OCI-LY1 (cell line): ENCODE measurements at regions not wholly inside any gene's neighbourhood (a gene's known extent, or its start where the extent isn't known, plus 50 kb on each side); places are given as distances from the start of the nearest gene placed in this dataset.

Experiments
- H2AFZ ChIP-seq: fragments of 200-600 bp; sonication (generic), shearing (Covaris generic); 2 replicates; pipeline ENCODE4 v1.6.0; 2014; ENCODE audit warnings: antibody characterized with exemption, mild to moderate bottlenecking, low read length
- H3F3A ChIP-seq: fragments of 200-600 bp; sonication (generic), shearing (Covaris generic); 2 replicates; pipeline ENCODE4 v1.6.0; 2014; ENCODE audit warnings: mild to moderate bottlenecking, antibody characterized with exemption, low read length, moderate library complexity; ENCODE audit not compliant: insufficient read depth
- H3K27ac ChIP-seq: fragments of 200-600 bp; sonication (generic); 2 replicates; pipeline ENCODE4 v1.5.1; 2014; ENCODE audit warnings: low read length, mixed run types, mild to moderate bottlenecking, low read depth; ENCODE audit not compliant: poor library complexity, severe bottlenecking
- H3K27me3 ChIP-seq: fragments of 200-600 bp; sonication (generic); 2 replicates; pipeline ENCODE4 v1.6.0; 2014; ENCODE audit warnings: antibody characterized with exemption, mild to moderate bottlenecking, low read length, moderate library complexity; ENCODE audit not compliant: insufficient read depth
- H3K36me3 ChIP-seq: fragments of 200-600 bp; sonication (generic); 2 replicates; pipeline ENCODE4 v1.6.1; 2014; ENCODE audit warnings: mild to moderate bottlenecking, antibody characterized with exemption, low read length, moderate library complexity, mixed read lengths; ENCODE audit not compliant: insufficient read depth
- H3K4me1 ChIP-seq: fragments of 200-600 bp; sonication (generic); 2 replicates; pipeline ENCODE4 v1.5.1; 2014; ENCODE audit warnings: mild to moderate bottlenecking, low read length, moderate library complexity; ENCODE audit not compliant: insufficient read depth, severe bottlenecking
- H3K4me2 ChIP-seq: fragments of 200-600 bp; sonication (generic), shearing (Covaris generic); 2 replicates; pipeline ENCODE4 v1.6.1; 2014; ENCODE audit warnings: low read length
- H3K4me3 ChIP-seq: fragments of 200-600 bp; sonication (generic); 2 replicates; pipeline ENCODE4 v1.5.1; 2014; ENCODE audit warnings: low read length, low read depth, mild to moderate bottlenecking, mixed read lengths; ENCODE audit not compliant: poor library complexity, severe bottlenecking
- H3K79me2 ChIP-seq: fragments of 200-600 bp; shearing (Covaris generic); 2 replicates; pipeline ENCODE4 v1.6.1; 2016; ENCODE audit warnings: mixed run types, low read length, mixed read lengths; ENCODE audit not compliant: insufficient read depth
- H3K9ac ChIP-seq: fragments of 200-600 bp; sonication (generic), shearing (Covaris generic); 2 replicates; pipeline ENCODE4 v1.6.1; 2014; ENCODE audit warnings: mild to moderate bottlenecking, low read length, mixed read lengths
- H3K9me2 ChIP-seq: fragments of 200-600 bp; sonication (generic), shearing (Covaris generic); 2 replicates; pipeline ENCODE4 v1.6.1; 2014; ENCODE audit warnings: low read depth, mild to moderate bottlenecking, low read length, mixed read lengths
- H3K9me3 ChIP-seq: fragments of 200-600 bp; shearing (Covaris generic); 2 replicates; pipeline ENCODE4 v1.6.1; 2014; ENCODE audit warnings: low read length, mixed read lengths
- H4K20me1 ChIP-seq: fragments of 200-600 bp; sonication (generic), shearing (Covaris generic); 2 replicates; pipeline ENCODE4 v1.6.0; 2016; ENCODE audit warnings: mild to moderate bottlenecking, low read length; ENCODE audit not compliant: insufficient read depth
- EZH2 ChIP-seq: fragments of 200-600 bp; sonication (generic), shearing (Covaris generic); IDR thresholded peaks from 2 replicates; pipeline ENCODE4 v1.8.0; 2017; ENCODE audit warnings: borderline replicate concordance, mixed run types, mild to moderate bottlenecking, antibody characterized with exemption, low read length, moderate library complexity, mixed read lengths
- TF ChIP-seq, protein P1 (sequence below): fragments of 200-600 bp; sonication (generic), shearing (Covaris generic); IDR thresholded peaks from 2 replicates; pipeline ENCODE4 v1.5.1; 2017; ENCODE audit warnings: mild to moderate bottlenecking, antibody characterized with exemption, low read length, moderate library complexity, mixed read lengths

DNA sequence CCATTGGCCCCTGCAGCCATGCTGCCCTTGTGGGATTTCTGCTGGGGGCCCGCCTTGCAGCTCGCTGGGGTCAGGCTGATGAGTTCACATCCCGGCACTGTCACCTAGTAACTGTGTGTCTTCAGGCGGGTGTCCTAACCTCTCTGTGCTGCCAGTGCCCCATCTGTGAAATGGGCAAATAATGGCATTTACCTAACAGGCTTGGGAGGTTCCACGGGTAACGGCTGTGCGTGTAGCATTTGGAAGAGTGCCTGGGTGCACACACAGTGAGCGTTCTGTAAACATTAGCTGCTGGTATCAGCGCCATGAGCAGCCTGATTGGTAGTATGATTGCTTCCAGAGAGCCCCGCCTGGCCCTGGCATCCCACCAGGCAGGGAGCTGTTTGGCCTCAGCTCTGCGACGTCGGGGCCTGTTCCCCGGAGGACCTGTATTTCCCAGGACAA, 167.3 kb upstream of the GSE1 start:
- Histone ChIP-seq H2AFZ (no peak overlapping the region), H3K27me3 (no peaks in the 10 kb centered on the region), H3K9me3 (no peaks in the 10 kb centered on the region), H3K27ac (peak overlapping the region; percentile 98), H3K4me3 (peak overlapping the region; percentile 5), H3K36me3 (no peaks in the 10 kb centered on the region), H4K20me1 (no peaks in the 10 kb centered on the region), H3K9me2 (no peaks in the 10 kb centered on the region), H3K4me1 (peaks cover 61% of the 10 kb centered on the region), H3K9ac (peak overlapping the region; percentile 17; the same call in 1 of the 2 replicates), H3K79me2 (no peaks in the 10 kb centered on the region), H3K4me2 (peak overlapping the region; percentile 40), H3F3A (peaks cover 5% of the 10 kb centered on the region; the same call in 1 of the 2 replicates)
- TF ChIP-seq EZH2 = no peak
- TF ChIP-seq, protein P1, sequence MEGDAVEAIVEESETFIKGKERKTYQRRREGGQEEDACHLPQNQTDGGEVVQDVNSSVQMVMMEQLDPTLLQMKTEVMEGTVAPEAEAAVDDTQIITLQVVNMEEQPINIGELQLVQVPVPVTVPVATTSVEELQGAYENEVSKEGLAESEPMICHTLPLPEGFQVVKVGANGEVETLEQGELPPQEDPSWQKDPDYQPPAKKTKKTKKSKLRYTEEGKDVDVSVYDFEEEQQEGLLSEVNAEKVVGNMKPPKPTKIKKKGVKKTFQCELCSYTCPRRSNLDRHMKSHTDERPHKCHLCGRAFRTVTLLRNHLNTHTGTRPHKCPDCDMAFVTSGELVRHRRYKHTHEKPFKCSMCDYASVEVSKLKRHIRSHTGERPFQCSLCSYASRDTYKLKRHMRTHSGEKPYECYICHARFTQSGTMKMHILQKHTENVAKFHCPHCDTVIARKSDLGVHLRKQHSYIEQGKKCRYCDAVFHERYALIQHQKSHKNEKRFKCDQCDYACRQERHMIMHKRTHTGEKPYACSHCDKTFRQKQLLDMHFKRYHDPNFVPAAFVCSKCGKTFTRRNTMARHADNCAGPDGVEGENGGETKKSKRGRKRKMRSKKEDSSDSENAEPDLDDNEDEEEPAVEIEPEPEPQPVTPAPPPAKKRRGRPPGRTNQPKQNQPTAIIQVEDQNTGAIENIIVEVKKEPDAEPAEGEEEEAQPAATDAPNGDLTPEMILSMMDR = no peak

DNA sequence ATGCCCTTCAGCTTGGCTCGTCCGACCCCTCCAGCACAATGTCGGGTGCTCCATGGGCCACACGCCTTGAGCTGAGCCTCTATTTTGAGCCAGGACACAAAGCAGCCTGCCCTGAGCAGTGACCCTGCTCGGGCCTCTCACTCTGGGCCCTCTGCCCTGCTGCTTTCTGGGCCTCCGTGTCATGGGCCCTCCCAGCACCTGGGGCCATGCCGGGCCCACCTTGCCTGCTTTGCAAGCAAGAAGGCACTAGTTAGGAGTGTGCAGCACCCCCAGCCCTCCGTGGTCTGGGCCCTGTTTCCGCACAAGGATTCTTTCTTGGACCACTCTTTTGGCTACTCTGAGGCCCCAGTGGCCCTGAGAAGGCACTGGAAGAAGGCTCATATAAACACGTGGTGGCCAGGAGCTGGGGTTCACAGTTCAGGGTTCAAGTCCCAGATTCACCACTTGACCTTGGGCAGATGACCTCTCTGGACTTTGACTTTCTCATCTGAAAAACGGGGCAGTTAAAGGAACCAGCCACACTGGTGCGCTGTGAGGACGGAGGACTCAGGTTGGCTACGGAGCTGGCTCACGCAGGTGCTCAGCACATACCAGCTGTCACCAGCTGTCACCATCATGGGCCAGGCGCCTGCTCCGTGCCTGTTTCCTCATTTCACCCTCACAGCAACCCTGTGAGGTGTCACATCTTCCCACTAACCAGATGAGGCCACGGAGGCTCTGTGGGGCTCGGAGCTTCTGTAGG, 166.0 kb upstream of the GSE1 start:
- no peaks in the 10 kb centered on the region for H3K27me3 ChIP-seq
- H3K9me3 ChIP-seq = no peaks in the 10 kb centered on the region
- peak overlapping the region; percentile 67 for H3K4me2 ChIP-seq
- TF ChIP-seq, protein P1 = peak; percentile 65
- TF ChIP-seq EZH2 = no peak
- peaks cover 61% of the 10 kb centered on the region for H3K4me1 ChIP-seq
- peaks cover 5% of the 10 kb centered on the region; the same call in 1 of the 2 replicates for H3F3A ChIP-seq
- H3K79me2 ChIP-seq = no peaks in the 10 kb centered on the region
- H3K9me2 ChIP-seq = no peaks in the 10 kb centered on the region
- H3K27ac ChIP-seq = peak overlapping the region; percentile 98
- H4K20me1 ChIP-seq = no peaks in the 10 kb centered on the region
- H3K9ac ChIP-seq = peak overlapping the region; percentile 62
- no peaks in the 10 kb centered on the region for H3K36me3 ChIP-seq
- no peak overlapping the region for H3K4me3 ChIP-seq
- no peak overlapping the region for H2AFZ ChIP-seq

DNA sequence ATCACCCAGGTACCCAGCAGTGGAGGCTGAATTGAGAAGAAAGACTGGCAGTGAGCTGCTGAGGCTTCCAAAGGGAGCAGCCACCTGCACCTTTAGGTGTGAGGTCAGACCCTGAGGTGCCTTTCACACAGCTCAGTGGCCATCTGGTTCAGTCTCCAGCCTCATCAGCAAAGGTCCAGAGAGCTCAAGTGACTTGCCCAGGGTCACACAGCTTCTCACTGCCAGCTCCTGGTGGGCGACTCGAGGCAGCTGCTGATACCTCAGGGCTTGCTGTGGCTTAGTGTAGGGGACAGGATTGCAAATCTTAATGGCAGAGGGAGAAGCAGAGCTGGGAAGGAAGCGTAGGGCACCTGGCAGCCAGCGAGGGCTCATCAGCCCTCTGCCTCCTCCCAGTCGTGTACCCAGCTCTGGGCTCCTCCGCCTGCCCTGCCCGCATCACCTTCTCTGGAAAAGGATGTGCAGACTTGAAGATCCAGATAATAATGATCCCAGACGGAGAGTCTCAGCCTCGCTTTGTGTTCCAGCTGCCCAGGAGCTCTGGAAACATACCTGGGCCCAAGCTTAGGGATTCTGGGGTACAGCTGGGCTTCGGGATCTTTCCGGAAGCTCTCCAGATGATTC, 165.3 kb upstream of the GSE1 start:
- peaks cover 5% of the 10 kb centered on the region; the same call in 1 of the 2 replicates for H3F3A ChIP-seq
- peak overlapping the region; percentile 62 for H3K9ac ChIP-seq
- peak overlapping the region; percentile 44 for H3K4me3 ChIP-seq
- H3K4me2 ChIP-seq = peak overlapping the region; percentile 67
- H3K4me1 ChIP-seq = peaks cover 61% of the 10 kb centered on the region
- H3K79me2 ChIP-seq = no peaks in the 10 kb centered on the region
- peak overlapping the region; percentile 98 for H3K27ac ChIP-seq
- no peaks in the 10 kb centered on the region for H3K36me3 ChIP-seq
- no peaks in the 10 kb centered on the region for H3K9me2 ChIP-seq
- no peaks in the 10 kb centered on the region for H4K20me1 ChIP-seq
- no peaks in the 10 kb centered on the region for H3K27me3 ChIP-seq
- TF ChIP-seq, protein P1 = no peak
- no peak for TF ChIP-seq EZH2
- no peak overlapping the region for H2AFZ ChIP-seq
- no peaks in the 10 kb centered on the region for H3K9me3 ChIP-seq
